Mammary epithelial cell (primary cell): ENCODE measurements at regions not wholly inside any gene's neighbourhood (a gene's known extent, or its start where the extent isn't known, plus 50 kb on each side); places are given as distances from the start of the nearest gene placed in this dataset.

Experiments
- EZH2 ChIP-seq: IDR thresholded peaks from 2 replicates; pipeline ENCODE4 v1.6.1; 2012; ENCODE audit warnings: low read length, inconsistent platforms, borderline replicate concordance
- TF ChIP-seq, protein P1 (sequence below), 2 donors: IDR thresholded peaks in 1 of 2; conservative IDR thresholded peaks in 1 of 2; 2 replicates each; pipeline ENCODE4 v1.5.1; 2011 to 2012; ENCODE audit warnings: inconsistent platforms in 2 of 2, low read length in 2 of 2, mild to moderate bottlenecking in 2 of 2, control low read depth in 1 of 2, low read depth in 1 of 2; ENCODE audit not compliant: insufficient read depth in 1 of 2; ENCODE audit errors: extremely low read depth in 1 of 2

DNA sequence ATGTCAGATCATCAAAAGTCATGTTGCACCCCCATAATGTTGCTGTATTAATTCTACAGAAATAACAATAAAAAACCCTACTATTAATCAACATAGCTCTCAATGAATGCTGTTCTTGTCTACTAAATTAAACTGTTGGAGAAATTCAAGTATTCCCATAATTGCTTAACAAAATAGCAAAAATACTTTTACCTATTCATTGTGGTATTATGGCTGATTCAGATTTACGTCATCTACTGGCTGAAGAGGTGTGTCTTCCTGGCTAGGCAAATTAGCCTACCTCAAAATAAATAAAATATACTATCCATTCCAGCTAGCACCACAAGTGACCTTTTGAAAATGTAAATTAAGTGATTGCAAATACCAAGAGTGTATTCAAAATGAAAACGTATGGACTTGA, 249.4 kb downstream of the MEIS1 start:
- TF ChIP-seq, protein P1, sequence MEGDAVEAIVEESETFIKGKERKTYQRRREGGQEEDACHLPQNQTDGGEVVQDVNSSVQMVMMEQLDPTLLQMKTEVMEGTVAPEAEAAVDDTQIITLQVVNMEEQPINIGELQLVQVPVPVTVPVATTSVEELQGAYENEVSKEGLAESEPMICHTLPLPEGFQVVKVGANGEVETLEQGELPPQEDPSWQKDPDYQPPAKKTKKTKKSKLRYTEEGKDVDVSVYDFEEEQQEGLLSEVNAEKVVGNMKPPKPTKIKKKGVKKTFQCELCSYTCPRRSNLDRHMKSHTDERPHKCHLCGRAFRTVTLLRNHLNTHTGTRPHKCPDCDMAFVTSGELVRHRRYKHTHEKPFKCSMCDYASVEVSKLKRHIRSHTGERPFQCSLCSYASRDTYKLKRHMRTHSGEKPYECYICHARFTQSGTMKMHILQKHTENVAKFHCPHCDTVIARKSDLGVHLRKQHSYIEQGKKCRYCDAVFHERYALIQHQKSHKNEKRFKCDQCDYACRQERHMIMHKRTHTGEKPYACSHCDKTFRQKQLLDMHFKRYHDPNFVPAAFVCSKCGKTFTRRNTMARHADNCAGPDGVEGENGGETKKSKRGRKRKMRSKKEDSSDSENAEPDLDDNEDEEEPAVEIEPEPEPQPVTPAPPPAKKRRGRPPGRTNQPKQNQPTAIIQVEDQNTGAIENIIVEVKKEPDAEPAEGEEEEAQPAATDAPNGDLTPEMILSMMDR (conservative IDR thresholded peaks at IDR 0.05 in 1 of 2, IDR thresholded peaks at IDR 0.05 in 1 of 2; ENCODE audit: extremely low read depth in 1 of 2, insufficient read depth in 1 of 2, low read depth in 1 of 2, low read length in 2 of 2): no peak
- no peak for TF ChIP-seq EZH2
